D721Med (cell line): ENCODE measurements at regions not wholly inside any gene's neighbourhood (a gene's known extent, or its start where the extent isn't known, plus 50 kb on each side); places are given as distances from the start of the nearest gene placed in this dataset.

ENCODE experiments used
- DNase-seq: peaks from one replicate; pipeline ENCODE4 v3.0.0; 2011; ENCODE audit warnings: low spot score; ENCODE audit not compliant: insufficient read length
- FAIRE-seq: peaks from 2 replicates; lab custom pipeline; 2011; peaks lifted over from hg19 to GRCh38; lab: Jason Lieb, UNC
- TF ChIP-seq, protein P1 (sequence below): IDR thresholded peaks from 2 replicates; pipeline ENCODE4 v1.5.1; 2012; ENCODE audit warnings: mild to moderate bottlenecking, control low read depth; ENCODE audit not compliant: insufficient read depth; ENCODE audit errors: missing control alignments

DNA sequence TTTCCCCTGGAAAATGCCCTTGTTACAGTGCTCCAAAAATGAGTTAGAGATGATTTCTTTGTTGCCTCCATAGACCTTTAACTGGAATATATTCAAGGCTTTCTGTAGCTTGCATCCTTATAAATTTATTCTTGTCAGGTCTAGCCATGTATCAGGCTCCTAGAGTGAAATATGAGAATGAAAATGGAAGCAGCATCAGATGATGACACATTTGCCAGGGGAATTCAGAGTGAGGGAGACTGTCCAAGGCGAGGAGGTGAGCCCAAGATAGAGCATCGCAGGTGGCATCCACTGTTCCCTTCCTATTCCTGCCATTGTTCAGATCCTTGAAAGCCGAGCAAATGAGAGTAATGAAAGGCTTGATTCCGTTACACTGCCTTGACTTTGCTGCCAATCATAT, 386.8 kb downstream of the SAMD5 start:
- TF ChIP-seq, protein P1, sequence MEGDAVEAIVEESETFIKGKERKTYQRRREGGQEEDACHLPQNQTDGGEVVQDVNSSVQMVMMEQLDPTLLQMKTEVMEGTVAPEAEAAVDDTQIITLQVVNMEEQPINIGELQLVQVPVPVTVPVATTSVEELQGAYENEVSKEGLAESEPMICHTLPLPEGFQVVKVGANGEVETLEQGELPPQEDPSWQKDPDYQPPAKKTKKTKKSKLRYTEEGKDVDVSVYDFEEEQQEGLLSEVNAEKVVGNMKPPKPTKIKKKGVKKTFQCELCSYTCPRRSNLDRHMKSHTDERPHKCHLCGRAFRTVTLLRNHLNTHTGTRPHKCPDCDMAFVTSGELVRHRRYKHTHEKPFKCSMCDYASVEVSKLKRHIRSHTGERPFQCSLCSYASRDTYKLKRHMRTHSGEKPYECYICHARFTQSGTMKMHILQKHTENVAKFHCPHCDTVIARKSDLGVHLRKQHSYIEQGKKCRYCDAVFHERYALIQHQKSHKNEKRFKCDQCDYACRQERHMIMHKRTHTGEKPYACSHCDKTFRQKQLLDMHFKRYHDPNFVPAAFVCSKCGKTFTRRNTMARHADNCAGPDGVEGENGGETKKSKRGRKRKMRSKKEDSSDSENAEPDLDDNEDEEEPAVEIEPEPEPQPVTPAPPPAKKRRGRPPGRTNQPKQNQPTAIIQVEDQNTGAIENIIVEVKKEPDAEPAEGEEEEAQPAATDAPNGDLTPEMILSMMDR, result no peak
- FAIRE-seq, result no peak

DNA sequence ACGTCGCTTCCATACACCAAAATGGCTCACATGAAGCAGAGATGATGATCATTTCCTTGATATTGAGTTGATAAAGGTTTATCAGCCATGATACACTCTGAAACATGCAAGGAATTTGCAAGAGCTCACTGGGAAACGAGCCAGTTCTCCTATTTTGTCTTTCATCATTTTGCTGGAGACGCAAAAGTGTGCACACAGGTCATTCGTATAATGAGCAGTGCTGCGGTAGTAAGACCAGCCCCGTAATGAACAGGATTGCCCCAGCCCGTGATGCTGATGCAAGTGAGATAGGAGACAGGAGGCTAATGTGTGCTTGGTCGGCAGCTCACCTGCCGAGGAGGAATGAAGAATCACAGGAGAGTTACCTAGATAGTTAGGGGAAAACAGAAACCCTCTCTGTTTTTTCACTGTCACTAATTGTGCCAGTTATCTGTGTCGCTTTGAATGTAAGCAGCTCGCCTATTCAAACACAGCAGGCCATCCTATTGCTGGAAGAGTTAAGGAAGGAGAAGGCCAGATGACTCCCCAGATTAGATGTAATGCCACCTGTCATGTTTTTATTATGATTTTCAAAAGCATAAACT, 391.8 kb downstream of the SAMD5 start:
- FAIRE-seq (no peak), DNase-seq (no peak)
- TF ChIP-seq, protein P1, result no peak

More for the DNA sequence above, 386.8 kb downstream of the SAMD5 start:
- DNase-seq, result no peak

DNA sequence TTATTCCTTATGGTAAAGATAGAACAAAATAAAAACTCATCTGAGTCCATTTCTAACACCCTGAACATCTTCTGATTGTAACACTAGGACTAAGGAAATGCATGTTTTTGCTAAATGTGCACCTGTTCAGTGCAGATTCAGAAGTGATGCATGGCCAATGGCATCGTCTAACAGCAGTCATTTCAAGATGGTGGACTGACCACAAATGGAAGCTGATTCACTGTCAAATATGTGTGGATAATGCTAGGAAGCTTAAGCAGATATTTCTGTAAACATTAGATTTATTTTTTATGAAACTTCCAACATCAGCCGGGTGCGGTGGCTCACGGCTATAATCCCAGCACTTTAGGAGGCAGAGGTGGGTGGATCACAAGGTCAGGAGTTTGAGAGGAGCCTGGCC, 394.8 kb downstream of the SAMD5 start:
- TF ChIP-seq, protein P1, result no peak
- no peak for FAIRE-seq
- no peak for DNase-seq

DNA sequence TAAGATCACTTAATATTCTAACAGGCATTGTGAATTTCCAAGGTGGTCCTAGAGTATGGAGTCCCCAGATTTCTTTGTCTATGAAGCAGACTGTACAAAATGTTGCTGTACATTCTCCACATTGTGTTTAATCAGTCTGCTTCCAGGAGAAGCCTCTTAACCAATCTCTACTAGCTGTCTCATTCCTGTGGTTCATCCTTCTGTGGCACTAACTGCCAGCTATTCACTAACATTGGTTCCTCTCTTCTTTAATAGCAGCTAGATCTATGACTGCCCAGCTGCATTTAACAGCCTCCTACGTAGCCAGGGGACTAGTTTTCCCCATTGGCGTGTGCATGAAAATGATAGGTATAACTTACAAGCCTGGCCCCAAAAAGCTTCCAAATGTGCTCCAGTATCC, 395.4 kb downstream of the SAMD5 start:
- no peak for FAIRE-seq
- DNase-seq, result no peak
- TF ChIP-seq, protein P1, result no peak

DNA sequence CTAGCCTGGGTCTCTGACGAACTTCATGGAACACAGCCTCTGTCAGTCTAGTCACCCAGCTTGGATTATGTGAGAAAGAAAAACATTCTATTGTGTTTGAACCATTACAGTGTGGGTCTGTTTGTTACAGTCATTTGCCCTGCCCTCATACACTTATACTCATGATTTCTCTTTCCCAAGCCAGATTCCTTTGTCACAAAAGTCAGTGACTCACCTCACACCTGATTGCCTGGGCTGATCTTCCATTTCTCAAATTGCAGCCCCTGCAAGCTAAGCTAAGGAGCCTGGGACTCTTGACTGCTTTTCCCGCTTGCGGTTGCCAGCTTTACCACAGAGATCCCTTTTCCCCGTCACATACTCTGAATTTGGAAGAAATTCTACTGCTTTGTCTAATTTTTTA, 395.9 kb downstream of the SAMD5 start:
- no peak for FAIRE-seq
- no peak for DNase-seq
- TF ChIP-seq, protein P1, result no peak

DNA sequence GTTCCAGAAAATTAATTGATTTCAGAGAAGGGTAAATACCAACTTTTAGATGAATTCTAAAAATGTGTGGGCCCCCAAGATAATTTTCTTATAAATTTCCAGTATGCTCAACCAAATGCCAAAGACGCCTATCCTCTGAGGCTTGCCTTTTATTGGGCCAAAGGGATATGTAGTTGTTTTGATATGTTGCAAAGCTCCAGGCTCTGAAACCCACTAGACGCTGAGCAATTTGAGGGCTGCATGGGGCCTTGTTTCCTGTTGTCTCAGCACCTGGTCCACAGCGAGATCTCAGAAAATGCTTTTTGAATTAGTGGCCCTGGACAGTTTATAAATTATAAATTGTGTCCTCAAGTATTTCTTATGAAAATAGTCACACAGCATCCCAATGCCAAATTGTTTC, 397.2 kb downstream of the SAMD5 start:
- TF ChIP-seq, protein P1, result no peak
- DNase-seq, result no peak
- no peak for FAIRE-seq

DNA sequence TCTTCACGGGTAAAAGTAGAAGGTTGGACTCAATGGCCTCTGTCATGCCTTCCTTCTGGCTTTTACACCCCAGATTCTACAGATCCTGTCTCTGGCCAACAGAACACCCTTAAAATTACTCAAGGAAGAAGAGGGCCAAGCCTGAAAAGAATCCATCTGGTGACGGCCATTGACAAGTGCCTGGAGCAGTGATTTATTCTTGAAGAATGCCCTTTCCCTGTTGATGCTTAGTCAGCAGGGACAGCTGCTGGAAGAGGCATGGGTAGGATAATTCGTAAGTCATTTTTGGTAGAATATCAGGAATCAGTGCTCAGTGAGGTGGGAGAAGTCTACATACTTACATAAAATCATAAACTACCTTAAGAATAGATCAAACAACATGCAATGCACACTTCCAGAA, 397.9 kb downstream of the SAMD5 start:
- FAIRE-seq (no peak), DNase-seq (no peak)
- TF ChIP-seq, protein P1, result no peak
